Urinary bladder (tissue), 3 donors: ENCODE measurements at regions not wholly inside any gene's neighbourhood (a gene's known extent, or its start where the extent isn't known, plus 50 kb on each side); places are given as distances from the start of the nearest gene placed in this dataset.
"Not testable (repeated sequence)": the region's sequence is repeated elsewhere in the genome, so short reads cannot be mapped to it uniquely, and the experiment has no call there.

Experiments used
- DNase-seq: peaks from one replicate; pipeline ENCODE4 v3.0.0-alpha.2; 2015; ENCODE audit errors: extremely low spot score
- H3K27ac ChIP-seq: one replicate; pipeline ENCODE4 v1.5.1; 2013; ENCODE audit warnings: low read depth, mild to moderate bottlenecking, moderate library complexity
- H3K36me3 ChIP-seq: one replicate; pipeline ENCODE4 v1.6.1; 2013; ENCODE audit warnings: mild to moderate bottlenecking, moderate library complexity; ENCODE audit not compliant: insufficient read depth
- H3K4me1 ChIP-seq: one replicate; pipeline ENCODE4 v1.6.1; 2013; ENCODE audit warnings: mild to moderate bottlenecking, moderate library complexity; ENCODE audit not compliant: insufficient read depth
- H3K4me3 ChIP-seq: one replicate; pipeline ENCODE4 v1.5.1; 2013; ENCODE audit warnings: low read depth, low read length
- WGBS: extraction: QIAGEN DNeasy Blood & Tissue Kit; methylation state at CpG from one replicate; pipeline ENCODE4 v1.1.7; 2013; 5-methylcytosine and 5-hydroxymethylcytosine counted together
- donor health status: healthy with polysubstance abuse.
- donor health status: healthy.

GRCh38 chr22:49394116-49394785 lies 433.4 kb downstream of the BRD1 start:
- no peak for DNase-seq
- Histone ChIP-seq H3K4me1 (no peaks in the 10 kb centered on the region), H3K27ac (no peak overlapping the region), H3K36me3 (no peaks in the 10 kb centered on the region), H3K4me3 (no peak overlapping the region)
- 87% methylated on average over 7 of the region's 7 CpGs for WGBS

- no peak for DNase-seq
- WGBS = 88% methylated on average over 7 of the region's 7 CpGs
These were observed 434.1 kb downstream of the BRD1 start for GRCh38 chr22:49393526-49393925.

GRCh38 chr22:49392841-49393510 lies 434.7 kb downstream of the BRD1 start:
- H3K27ac ChIP-seq = no peak overlapping the region
- no peak overlapping the region for H3K4me3 ChIP-seq
- WGBS = 71% methylated on average over 12 of the region's 12 CpGs
- H3K4me1 ChIP-seq = no peaks in the 10 kb centered on the region
- DNase-seq = no peak
- H3K36me3 ChIP-seq = no peaks in the 10 kb centered on the region

More at GRCh38 chr22:49393526-49393925, 434.1 kb downstream of the BRD1 start:
- Histone ChIP-seq H3K36me3 (no peaks in the 10 kb centered on the region), H3K27ac (no peak overlapping the region), H3K4me1 (no peaks in the 10 kb centered on the region), H3K4me3 (no peak overlapping the region)

- H3K27ac ChIP-seq = no peak overlapping the region
- no peak for DNase-seq
- 75% methylated on average over 6 of the region's 6 CpGs for WGBS
- H3K4me1 ChIP-seq = no peaks in the 10 kb centered on the region
- no peaks in the 10 kb centered on the region for H3K36me3 ChIP-seq
- no peak overlapping the region for H3K4me3 ChIP-seq
These were observed 435.4 kb downstream of the BRD1 start for GRCh38 chr22:49392247-49392646.

GRCh38 chr22:49391436-49391835 lies 436.2 kb downstream of the BRD1 start:
- no peak overlapping the region for H3K4me3 ChIP-seq
- H3K27ac ChIP-seq = no peak overlapping the region
- no peak for DNase-seq
- no peaks in the 10 kb centered on the region for H3K4me1 ChIP-seq
- WGBS = 81% methylated on average over 18 of the region's 18 CpGs
- H3K36me3 ChIP-seq = no peaks in the 10 kb centered on the region

- no peaks in the 10 kb centered on the region for H3K4me1 ChIP-seq
- WGBS = 94% methylated on average over 7 of the region's 7 CpGs
- DNase-seq = no peak
- no peak overlapping the region for H3K27ac ChIP-seq
- no peaks in the 10 kb centered on the region for H3K36me3 ChIP-seq
- H3K4me3 ChIP-seq = no peak overlapping the region
These were observed 436.7 kb downstream of the BRD1 start for GRCh38 chr22:49390954-49391353.

- H3K27ac ChIP-seq, DNase-seq, H3K4me3 ChIP-seq, H3K4me1 ChIP-seq, H3K36me3 ChIP-seq: not testable (repeated sequence)
- 54% methylated on average over 6 of the region's 7 CpGs for WGBS
These were observed 443.8 kb downstream of the BRD1 start for GRCh38 chr22:49383909-49384308.

GRCh38 chr22:49382451-49382735 lies 445.3 kb downstream of the BRD1 start:
- no peak overlapping the region for H3K4me3 ChIP-seq
- DNase-seq = no peak
- H3K36me3 ChIP-seq = no peaks in the 10 kb centered on the region
- H3K4me1 ChIP-seq = no peaks in the 10 kb centered on the region
- H3K27ac ChIP-seq = no peak overlapping the region
- 70% methylated on average over 6 of the region's 6 CpGs for WGBS

- Histone ChIP-seq H3K4me3 (no peak overlapping the region), H3K36me3 (no peaks in the 10 kb centered on the region), H3K4me1 (no peaks in the 10 kb centered on the region), H3K27ac (no peak overlapping the region)
- WGBS = 44% methylated on average over 18 of the region's 18 CpGs
- no peak for DNase-seq
These were observed 445.9 kb downstream of the BRD1 start for GRCh38 chr22:49381595-49382450.

DNA sequence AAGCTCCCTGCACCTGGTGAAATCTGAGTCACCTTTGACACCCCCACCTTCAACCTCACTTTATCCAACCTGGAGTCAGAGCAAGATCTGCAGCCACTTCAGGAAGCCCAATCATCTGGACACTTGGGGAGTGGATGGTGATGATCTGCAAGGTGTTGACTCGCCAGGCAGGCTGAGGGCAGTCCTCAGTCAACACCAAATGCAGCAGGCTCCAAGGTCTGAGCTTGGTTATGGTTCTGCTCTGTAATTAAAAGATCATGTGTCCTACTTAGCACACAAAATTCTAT lies 446.9 kb downstream of the BRD1 start:
- DNase-seq = no peak
- 65% methylated on average over 1 of the region's 1 CpG for whole genome bisulfite sequencing
- Histone ChIP-seq H3K36me3 (no peaks in the 10 kb centered on the region), H3K4me3 (no peak overlapping the region), H3K27ac (no peak overlapping the region), H3K4me1 (no peaks in the 10 kb centered on the region)

DNA sequence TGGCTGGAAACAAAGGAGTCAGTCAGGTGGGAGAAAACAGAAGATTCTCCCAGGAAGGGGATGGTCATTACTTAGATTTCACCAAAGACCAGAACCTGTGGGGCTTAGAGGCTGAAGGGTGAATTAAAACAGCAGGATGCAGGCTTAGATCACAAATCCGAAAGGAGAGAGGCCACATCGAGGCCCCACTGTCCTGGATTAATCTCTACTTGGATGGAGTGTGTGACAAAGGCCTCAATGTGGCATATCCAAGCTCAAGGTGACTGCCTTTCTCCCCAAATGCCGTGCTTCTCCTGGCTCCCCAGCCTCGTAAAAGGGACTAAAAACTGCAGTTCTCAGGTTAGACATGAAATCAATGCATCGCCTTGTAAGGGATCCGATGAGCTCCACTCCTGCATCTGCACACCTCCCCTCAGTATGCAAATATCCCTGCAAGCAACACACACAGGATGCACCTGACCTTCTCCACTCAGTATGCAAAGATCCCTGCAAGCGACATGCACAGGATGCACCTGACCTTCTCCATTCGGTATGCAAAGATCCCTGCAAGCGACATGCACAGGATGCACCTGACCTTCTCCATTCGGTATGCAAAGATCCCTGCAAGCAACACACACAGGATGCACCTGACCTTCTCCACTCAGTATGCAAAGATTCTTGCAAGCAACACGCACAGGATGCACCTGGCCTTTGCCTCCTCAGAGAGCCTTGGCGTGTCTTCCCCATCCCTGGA lies 447.4 kb downstream of the BRD1 start:
- no peak for DNase-seq
- Histone ChIP-seq H3K36me3 (no peaks in the 10 kb centered on the region), H3K4me1 (no peaks in the 10 kb centered on the region), H3K4me3 (no peak overlapping the region), H3K27ac (no peak overlapping the region)
- WGBS = 69% methylated on average over 12 of the region's 12 CpGs

- Histone ChIP-seq H3K36me3 (no peaks in the 10 kb centered on the region), H3K27ac (no peak overlapping the region), H3K4me1 (no peaks in the 10 kb centered on the region), H3K4me3 (no peak overlapping the region)
- DNase-seq = no peak
- WGBS = 88% methylated on average over 13 of the region's 13 CpGs
These were observed 450.4 kb downstream of the BRD1 start for GRCh38 chr22:49377306-49377705.

GRCh38 chr22:49373801-49374226 lies 453.9 kb downstream of the BRD1 start:
- H3K4me3 ChIP-seq = no peak overlapping the region
- DNase-seq = no peak
- WGBS = 79% methylated on average over 17 of the region's 17 CpGs
- H3K4me1 ChIP-seq = no peaks in the 10 kb centered on the region
- H3K36me3 ChIP-seq = no peaks in the 10 kb centered on the region
- no peak overlapping the region for H3K27ac ChIP-seq

DNA sequence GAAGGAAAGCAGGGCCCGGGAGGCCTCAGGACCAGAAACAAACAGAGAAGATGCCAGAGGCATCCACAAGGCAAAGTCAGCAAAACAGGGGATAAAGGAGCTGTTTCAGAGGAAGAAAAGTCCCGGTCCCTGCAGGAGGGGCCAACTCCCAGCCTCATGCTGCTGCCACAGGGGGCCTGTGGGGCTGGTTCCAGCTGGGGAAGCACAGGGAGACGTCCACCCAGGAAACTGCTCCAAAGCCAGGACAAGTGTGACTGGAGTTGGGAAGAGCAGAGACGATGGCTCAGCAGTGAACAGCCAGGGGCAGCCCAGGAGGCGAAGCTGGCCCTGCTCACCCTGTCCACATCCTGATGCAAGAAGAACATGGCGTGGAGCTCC lies 454.4 kb downstream of the BRD1 start:
- no peak overlapping the region for H3K4me3 ChIP-seq
- H3K36me3 ChIP-seq = no peaks in the 10 kb centered on the region
- WGBS = 72% methylated on average over 6 of the region's 6 CpGs
- no peak for DNase-seq
- H3K4me1 ChIP-seq = no peaks in the 10 kb centered on the region
- H3K27ac ChIP-seq = no peak overlapping the region
